SK-N-SH (cell line): ENCODE measurements at regions not wholly inside any gene's neighbourhood (a gene's known extent, or its start where the extent isn't known, plus 50 kb on each side); places are given as distances from the start of the nearest gene placed in this dataset.

ENCODE experiments used
- CTCF ChIA-PET: fragments of 300-600, 350-600 bp; formaldehyde crosslinking; extraction: SDS; loops from one replicate; lab custom pipeline; 2021; lab: Yijun Ruan, JAX
- POLR2A ChIA-PET: fragments of 350-600 bp; sonication (Branson Sonifier 250); formaldehyde crosslinking; extraction: SDS; loops from one replicate; lab custom pipeline; 2020; ENCODE audit warnings: antibody characterized with exemption, inconsistent platforms; lab: Yijun Ruan, JAX
- DNase-seq: peaks from one replicate; pipeline ENCODE4 v3.0.0; 2012
- H2AFZ ChIP-seq: fragments of 200-600 bp; sonication (generic); 2 replicates; pipeline ENCODE4 v1.8.1; 2016; ENCODE audit warnings: antibody characterized with exemption, mild to moderate bottlenecking, low read depth
- H3F3A ChIP-seq: fragments of 200-600 bp; sonication (generic); replicated peaks from 2 replicates; pipeline ENCODE3; 2016; ENCODE audit warnings: antibody characterized with exemption, mild to moderate bottlenecking; ENCODE audit not compliant: insufficient read depth
- H3K27ac ChIP-seq, 2 experiments: fragments of 200-500 bp in 1 of 2; fragments of 200-600 bp in 1 of 2; sonication (Bioruptor generic) in 1 of 2; sonication (generic), shearing (Covaris generic) in 1 of 2; 2 replicates each; pipeline versions ENCODE4 v1.5.1 to v1.6.1; 2014 to 2016; ENCODE audit warnings: low read depth in 2 of 2, inconsistent platforms in 1 of 2, low read length in 1 of 2, mild to moderate bottlenecking in 1 of 2, mixed read lengths in 1 of 2
- H3K27me3 ChIP-seq: fragments of 200-600 bp; sonication (generic), shearing (Covaris generic); 2 replicates; pipeline ENCODE4 v1.6.1; 2016; ENCODE audit warnings: mixed run types; ENCODE audit not compliant: insufficient read depth
- H3K36me3 ChIP-seq, 2 experiments: fragments of 200-500 bp in 1 of 2; fragments of 200-600 bp in 1 of 2; sonication (Bioruptor generic) in 1 of 2; sonication (generic) in 1 of 2; replicated peaks in 1 of 2; 2 replicates each; pipeline versions ENCODE3 to v1.5.1; 2014 to 2016; ENCODE audit warnings: low read length in 1 of 2, mild to moderate bottlenecking in 1 of 2; ENCODE audit not compliant: insufficient read depth in 2 of 2, control insufficient read depth in 1 of 2
- H3K4me1 ChIP-seq, 2 experiments: fragments of 200-500 bp in 1 of 2; fragments of 200-600 bp in 1 of 2; sonication (Bioruptor generic) in 1 of 2; sonication (generic), shearing (Covaris generic) in 1 of 2; 2 replicates each; pipeline versions ENCODE4 v1.5.1 to v1.6.1; 2014 to 2016; ENCODE audit warnings: low read depth in 1 of 2, low read length in 1 of 2, mixed run types in 1 of 2; ENCODE audit not compliant: insufficient read depth in 2 of 2, control insufficient read depth in 1 of 2
- H3K4me2 ChIP-seq: fragments of 200-600 bp; sonication (generic), shearing (Covaris generic); 2 replicates; pipeline ENCODE4 v1.6.1; 2017; ENCODE audit warnings: mixed run types
- H3K4me3 ChIP-seq, 2 experiments: fragments of 200-500 bp in 1 of 2; fragments of 200-600 bp in 1 of 2; sonication (Bioruptor generic) in 1 of 2; sonication (generic), shearing (Covaris generic) in 1 of 2; 2 replicates each; pipeline versions ENCODE4 v1.5.1 to v1.8.1; 2014 to 2016; ENCODE audit warnings: low read depth in 2 of 2, inconsistent platforms in 1 of 2, low read length in 1 of 2, mild to moderate bottlenecking in 1 of 2, mixed read lengths in 1 of 2, moderate library complexity in 1 of 2
- H3K79me2 ChIP-seq: fragments of 200-600 bp; sonication (generic); 2 replicates; pipeline ENCODE4 v1.8.1; 2017; ENCODE audit warnings: mild to moderate bottlenecking; ENCODE audit not compliant: insufficient read depth
- H3K9ac ChIP-seq: fragments of 200-600 bp; sonication (generic); 2 replicates; pipeline ENCODE4 v1.6.1; 2017; ENCODE audit warnings: mixed run types
- H3K9me2 ChIP-seq: fragments of 200-600 bp; sonication (generic); 2 replicates; pipeline ENCODE4 v1.6.1; 2017; ENCODE audit warnings: mixed run types
- H3K9me3 ChIP-seq: fragments of 200-600 bp; sonication (generic); 2 replicates; pipeline ENCODE4 v1.6.1; 2017; ENCODE audit warnings: mixed run types, mild to moderate bottlenecking, moderate library complexity
- H4K20me1 ChIP-seq: fragments of 200-600 bp; sonication (generic); 2 replicates; pipeline ENCODE4 v1.6.1; 2017; ENCODE audit warnings: mild to moderate bottlenecking, mixed run types; ENCODE audit not compliant: insufficient read depth
- FOSL2 ChIP-seq: IDR thresholded peaks from 2 replicates; pipeline ENCODE4 v1.4.0; 2012; ENCODE audit warnings: low read depth, mild to moderate bottlenecking, moderate library complexity, borderline replicate concordance
- FOXJ3 ChIP-seq: sonication (generic); formaldehyde crosslinking; IDR thresholded peaks from 2 replicates; pipeline ENCODE4 v1.5.1; 2020; ENCODE audit warnings: mild to moderate bottlenecking, missing genetic modification reagents
- FOXM1 ChIP-seq: IDR thresholded peaks from 2 replicates; pipeline ENCODE4 v1.4.0; 2012; ENCODE audit warnings: low read depth, mild to moderate bottlenecking
- GATA2 ChIP-seq: sonication (generic); formaldehyde crosslinking; IDR thresholded peaks from 2 replicates; pipeline ENCODE4 v1.5.0; 2020; ENCODE audit warnings: mild to moderate bottlenecking, missing genetic modification reagents
- JUND ChIP-seq: IDR thresholded peaks from 2 replicates; pipeline ENCODE4 v1.4.0; 2012
- MXI1 ChIP-seq: IDR thresholded peaks from 2 replicates; pipeline ENCODE4 v1.6.1; 2012; ENCODE audit warnings: mild to moderate bottlenecking, low read depth, low read length, improper control_type of control experiment
- NFIC ChIP-seq: IDR thresholded peaks from 2 replicates; pipeline ENCODE4 v1.4.0; 2012; ENCODE audit warnings: borderline replicate concordance
- POLR2AphosphoS5 ChIP-seq: IDR thresholded peaks from 2 replicates; pipeline ENCODE4 v1.6.1; 2012; ENCODE audit warnings: low read depth, low read length
- RAD21 ChIP-seq: IDR thresholded peaks from 2 replicates; pipeline ENCODE4 v1.6.1; 2012; ENCODE audit warnings: mild to moderate bottlenecking, low read length
- SIN3A ChIP-seq: IDR thresholded peaks from 2 replicates; pipeline ENCODE4 v1.6.1; 2012; ENCODE audit warnings: low read depth, mild to moderate bottlenecking, low read length, moderate library complexity, borderline replicate concordance
- SMC3 ChIP-seq: IDR thresholded peaks from 2 replicates; pipeline ENCODE4 v1.6.1; 2012; ENCODE audit warnings: low read depth, low read length, improper control_type of control experiment
- TAF1 ChIP-seq: IDR thresholded peaks from 2 replicates; pipeline ENCODE4 v1.6.1; 2012; ENCODE audit warnings: low read depth, mild to moderate bottlenecking, low read length, moderate library complexity, borderline replicate concordance
- TCF12 ChIP-seq: IDR thresholded peaks from 2 replicates; pipeline ENCODE4 v1.4.0; 2012
- WGBS: methylation state at CpG from one replicate; pipeline ENCODE4 v1.1.6; 2017; ENCODE audit warnings: low lambda C conversion rate; 5-methylcytosine and 5-hydroxymethylcytosine counted together
- TF ChIP-seq, protein P1 (sequence below): fragments of 200-600 bp; sonication (generic); IDR thresholded peaks from 2 replicates; pipeline ENCODE4 v1.6.1; 2017; ENCODE audit warnings: antibody characterized with exemption, mild to moderate bottlenecking, moderate library complexity
- TF ChIP-seq, protein P2 (sequence below): IDR thresholded peaks from 2 replicates; pipeline ENCODE4; 2012
- TF ChIP-seq, protein P3 (sequence below): IDR thresholded peaks from 2 replicates; pipeline ENCODE4 v1.6.1; 2012; ENCODE audit warnings: mild to moderate bottlenecking, low read depth, low read length, moderate library complexity
- TF ChIP-seq, protein P4 (sequence below): fragments of 150-350 bp; IDR thresholded peaks from 2 replicates; pipeline ENCODE4 v1.6.1; 2016; ENCODE audit warnings: mild to moderate bottlenecking, low read depth, low read length

DNA sequence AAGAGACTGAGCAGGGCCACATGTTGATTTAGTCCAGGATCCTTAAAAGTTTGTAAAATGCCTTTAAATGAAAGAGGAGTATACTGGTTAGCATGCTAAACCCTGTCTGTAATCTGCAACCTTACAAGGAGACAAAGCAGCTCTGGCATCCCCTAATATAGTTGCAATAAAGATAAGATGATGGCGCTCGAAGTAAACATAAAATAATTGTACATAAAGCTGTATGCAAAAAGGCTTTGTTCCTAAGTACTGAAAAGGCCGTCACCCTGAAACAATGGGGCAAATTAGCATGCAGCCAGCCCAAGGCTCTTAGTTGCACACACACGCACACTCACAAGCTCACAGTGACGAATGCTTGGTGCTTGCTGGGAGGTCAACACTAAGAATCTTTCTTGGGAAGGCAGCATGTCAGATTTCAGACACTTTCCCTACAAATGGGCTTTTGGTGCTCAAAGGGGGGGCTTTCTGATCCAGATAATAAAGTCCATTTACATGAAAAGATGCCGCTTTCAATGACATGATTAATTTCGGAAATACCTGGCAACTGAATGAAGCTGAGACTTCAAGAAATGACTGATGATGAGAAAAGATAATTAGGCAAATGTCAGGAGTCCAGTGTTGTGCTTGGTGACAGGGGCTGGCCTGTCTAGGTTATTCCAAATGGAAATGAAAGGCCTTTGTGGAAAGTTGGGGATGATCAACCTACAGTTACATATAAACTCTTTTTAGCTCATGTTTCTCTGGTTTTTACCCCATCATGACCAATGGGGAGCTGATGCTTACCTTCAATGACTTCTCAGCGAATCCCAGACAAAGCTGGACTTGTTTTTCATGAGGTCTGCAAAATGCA lies 370.3 kb downstream of the MEIS1 start:
- Histone ChIP-seq H3K9me2 (no peaks in the 10 kb centered on the region), H3K4me1 (no peaks in the 10 kb centered on the region; a peak in 1 of 4 replicates), H3K4me3 (no peak overlapping the region), H3K4me2 (no peak overlapping the region), H3K9ac (no peak overlapping the region), H2AFZ (no peak overlapping the region), H3K36me3 (no peaks in the 10 kb centered on the region), H3K79me2 (no peaks in the 10 kb centered on the region), H3K27ac (no peak overlapping the region), H3F3A (no peaks in the 10 kb centered on the region), H3K9me3 (no peaks in the 10 kb centered on the region), H3K27me3 (no peaks in the 10 kb centered on the region), H4K20me1 (no peaks in the 10 kb centered on the region)
- ChIA-PET CTCF (interaction anchor here (2.0 kb wide), 1 partner anchor 18 kb away, joined by 6 read pairs; no protein-coding TSS in a partner anchor), POLR2A (interaction anchor here (0.6 kb wide), 1 partner anchor 514 kb away, joined by 3 read pairs; no protein-coding TSS in a partner anchor)
- DNase-seq: no peak
- TF ChIP-seq JUND: no peak
- TF ChIP-seq SMC3: no peak
- TF ChIP-seq SIN3A: no peak
- TF ChIP-seq, protein P1, sequence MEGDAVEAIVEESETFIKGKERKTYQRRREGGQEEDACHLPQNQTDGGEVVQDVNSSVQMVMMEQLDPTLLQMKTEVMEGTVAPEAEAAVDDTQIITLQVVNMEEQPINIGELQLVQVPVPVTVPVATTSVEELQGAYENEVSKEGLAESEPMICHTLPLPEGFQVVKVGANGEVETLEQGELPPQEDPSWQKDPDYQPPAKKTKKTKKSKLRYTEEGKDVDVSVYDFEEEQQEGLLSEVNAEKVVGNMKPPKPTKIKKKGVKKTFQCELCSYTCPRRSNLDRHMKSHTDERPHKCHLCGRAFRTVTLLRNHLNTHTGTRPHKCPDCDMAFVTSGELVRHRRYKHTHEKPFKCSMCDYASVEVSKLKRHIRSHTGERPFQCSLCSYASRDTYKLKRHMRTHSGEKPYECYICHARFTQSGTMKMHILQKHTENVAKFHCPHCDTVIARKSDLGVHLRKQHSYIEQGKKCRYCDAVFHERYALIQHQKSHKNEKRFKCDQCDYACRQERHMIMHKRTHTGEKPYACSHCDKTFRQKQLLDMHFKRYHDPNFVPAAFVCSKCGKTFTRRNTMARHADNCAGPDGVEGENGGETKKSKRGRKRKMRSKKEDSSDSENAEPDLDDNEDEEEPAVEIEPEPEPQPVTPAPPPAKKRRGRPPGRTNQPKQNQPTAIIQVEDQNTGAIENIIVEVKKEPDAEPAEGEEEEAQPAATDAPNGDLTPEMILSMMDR: no peak
- TF ChIP-seq FOXJ3: no peak
- TF ChIP-seq, protein P2, sequence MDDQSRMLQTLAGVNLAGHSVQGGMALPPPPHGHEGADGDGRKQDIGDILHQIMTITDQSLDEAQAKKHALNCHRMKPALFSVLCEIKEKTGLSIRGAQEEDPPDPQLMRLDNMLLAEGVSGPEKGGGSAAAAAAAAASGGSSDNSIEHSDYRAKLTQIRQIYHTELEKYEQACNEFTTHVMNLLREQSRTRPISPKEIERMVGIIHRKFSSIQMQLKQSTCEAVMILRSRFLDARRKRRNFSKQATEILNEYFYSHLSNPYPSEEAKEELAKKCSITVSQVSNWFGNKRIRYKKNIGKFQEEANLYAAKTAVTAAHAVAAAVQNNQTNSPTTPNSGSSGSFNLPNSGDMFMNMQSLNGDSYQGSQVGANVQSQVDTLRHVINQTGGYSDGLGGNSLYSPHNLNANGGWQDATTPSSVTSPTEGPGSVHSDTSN: no peak
- no peak for TF ChIP-seq GATA2
- TF ChIP-seq TCF12: no peak
- no peak for TF ChIP-seq FOXM1
- TF ChIP-seq TAF1: no peak
- TF ChIP-seq NFIC: no peak
- TF ChIP-seq MXI1: no peak
- TF ChIP-seq, protein P3, sequence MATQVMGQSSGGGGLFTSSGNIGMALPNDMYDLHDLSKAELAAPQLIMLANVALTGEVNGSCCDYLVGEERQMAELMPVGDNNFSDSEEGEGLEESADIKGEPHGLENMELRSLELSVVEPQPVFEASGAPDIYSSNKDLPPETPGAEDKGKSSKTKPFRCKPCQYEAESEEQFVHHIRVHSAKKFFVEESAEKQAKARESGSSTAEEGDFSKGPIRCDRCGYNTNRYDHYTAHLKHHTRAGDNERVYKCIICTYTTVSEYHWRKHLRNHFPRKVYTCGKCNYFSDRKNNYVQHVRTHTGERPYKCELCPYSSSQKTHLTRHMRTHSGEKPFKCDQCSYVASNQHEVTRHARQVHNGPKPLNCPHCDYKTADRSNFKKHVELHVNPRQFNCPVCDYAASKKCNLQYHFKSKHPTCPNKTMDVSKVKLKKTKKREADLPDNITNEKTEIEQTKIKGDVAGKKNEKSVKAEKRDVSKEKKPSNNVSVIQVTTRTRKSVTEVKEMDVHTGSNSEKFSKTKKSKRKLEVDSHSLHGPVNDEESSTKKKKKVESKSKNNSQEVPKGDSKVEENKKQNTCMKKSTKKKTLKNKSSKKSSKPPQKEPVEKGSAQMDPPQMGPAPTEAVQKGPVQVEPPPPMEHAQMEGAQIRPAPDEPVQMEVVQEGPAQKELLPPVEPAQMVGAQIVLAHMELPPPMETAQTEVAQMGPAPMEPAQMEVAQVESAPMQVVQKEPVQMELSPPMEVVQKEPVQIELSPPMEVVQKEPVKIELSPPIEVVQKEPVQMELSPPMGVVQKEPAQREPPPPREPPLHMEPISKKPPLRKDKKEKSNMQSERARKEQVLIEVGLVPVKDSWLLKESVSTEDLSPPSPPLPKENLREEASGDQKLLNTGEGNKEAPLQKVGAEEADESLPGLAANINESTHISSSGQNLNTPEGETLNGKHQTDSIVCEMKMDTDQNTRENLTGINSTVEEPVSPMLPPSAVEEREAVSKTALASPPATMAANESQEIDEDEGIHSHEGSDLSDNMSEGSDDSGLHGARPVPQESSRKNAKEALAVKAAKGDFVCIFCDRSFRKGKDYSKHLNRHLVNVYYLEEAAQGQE: no peak
- no peak for TF ChIP-seq POLR2AphosphoS5
- TF ChIP-seq, protein P4, sequence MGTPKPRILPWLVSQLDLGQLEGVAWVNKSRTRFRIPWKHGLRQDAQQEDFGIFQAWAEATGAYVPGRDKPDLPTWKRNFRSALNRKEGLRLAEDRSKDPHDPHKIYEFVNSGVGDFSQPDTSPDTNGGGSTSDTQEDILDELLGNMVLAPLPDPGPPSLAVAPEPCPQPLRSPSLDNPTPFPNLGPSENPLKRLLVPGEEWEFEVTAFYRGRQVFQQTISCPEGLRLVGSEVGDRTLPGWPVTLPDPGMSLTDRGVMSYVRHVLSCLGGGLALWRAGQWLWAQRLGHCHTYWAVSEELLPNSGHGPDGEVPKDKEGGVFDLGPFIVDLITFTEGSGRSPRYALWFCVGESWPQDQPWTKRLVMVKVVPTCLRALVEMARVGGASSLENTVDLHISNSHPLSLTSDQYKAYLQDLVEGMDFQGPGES: no peak
- TF ChIP-seq RAD21: no peak
- no peak for TF ChIP-seq FOSL2
- 78% methylated on average over 8 of the region's 8 CpGs for WGBS
